ENCODE measurements at regions not wholly inside any gene's neighbourhood (a gene's known extent, or its start where the extent isn't known, plus 50 kb on each side); places are given as distances from the start of the nearest gene placed in this dataset.
"Not testable (repeated sequence)": the region's sequence is repeated elsewhere in the genome, so short reads cannot be mapped to it uniquely, and the experiment has no call there.

- DNase-seq (ENCODE audit: low spot score) = no peak
Observed at GRCh38 chr9:78383130-78383529, 86.2 kb downstream of the PSAT1 start.

GRCh38 chr9:78386348-78386747, 89.4 kb downstream of the PSAT1 start:
- no peak for DNase-seq (ENCODE audit: low spot score)

GRCh38 chr9:78386773-78387172, 89.8 kb downstream of the PSAT1 start:
- DNase-seq (ENCODE audit: low spot score) = no peak

GRCh38 chr9:78393340-78393739, 96.4 kb downstream of the PSAT1 start:
- DNase-seq (ENCODE audit: low spot score) = no peak

GRCh38 chr9:78393932-78394331, 97.0 kb downstream of the PSAT1 start:
- no peak for DNase-seq (ENCODE audit: low spot score)

GRCh38 chr9:78396087-78396486, 99.2 kb downstream of the PSAT1 start:
- DNase-seq (ENCODE audit: low spot score) = no peak

GRCh38 chr9:78397045-78397444, 100.1 kb downstream of the PSAT1 start:
- no peak for DNase-seq (ENCODE audit: low spot score)

- DNase-seq (ENCODE audit: low spot score) = no peak
Observed at GRCh38 chr9:78397454-78397853, 100.5 kb downstream of the PSAT1 start.

- no peak for DNase-seq (ENCODE audit: low spot score)
Observed at GRCh38 chr9:78399153-78399552, 102.2 kb downstream of the PSAT1 start.

- DNase-seq (ENCODE audit: low spot score) = no peak
Observed at GRCh38 chr9:78400496-78400895, 103.6 kb downstream of the PSAT1 start.

- DNase-seq (ENCODE audit: low spot score) = no peak
Observed at GRCh38 chr9:78405461-78405860, 108.5 kb downstream of the PSAT1 start.

- no peak for DNase-seq (ENCODE audit: low spot score)
Observed at GRCh38 chr9:78406146-78406545, 109.2 kb downstream of the PSAT1 start.

- DNase-seq (ENCODE audit: low spot score) = no peak
Observed at GRCh38 chr9:78406933-78407332, 110.0 kb downstream of the PSAT1 start.

GRCh38 chr9:78407636-78408312, 110.8 kb downstream of the PSAT1 start:
- DNase-seq (ENCODE audit: low spot score) = no peak

GRCh38 chr9:78408388-78408787, 111.5 kb downstream of the PSAT1 start:
- DNase-seq (ENCODE audit: low spot score) = no peak

GRCh38 chr9:78409928-78410510, 113.1 kb downstream of the PSAT1 start:
- not testable (repeated sequence) for DNase-seq (ENCODE audit: low spot score)

GRCh38 chr9:78422309-78422708, 125.4 kb downstream of the PSAT1 start:
- DNase-seq (ENCODE audit: low spot score) = no peak

GRCh38 chr9:78424299-78424698, 127.4 kb downstream of the PSAT1 start:
- no peak for DNase-seq (ENCODE audit: low spot score)

- no peak for DNase-seq (ENCODE audit: low spot score)
Observed at GRCh38 chr9:78428640-78429039, 131.7 kb downstream of the PSAT1 start.

GRCh38 chr9:78430387-78430786, 133.5 kb downstream of the PSAT1 start:
- no peak for DNase-seq (ENCODE audit: low spot score)

GRCh38 chr9:78431039-78431438, 134.1 kb downstream of the PSAT1 start:
- DNase-seq (ENCODE audit: low spot score) = not testable (repeated sequence)

GRCh38 chr9:78436873-78437272, 139.9 kb downstream of the PSAT1 start:
- no peak for DNase-seq (ENCODE audit: low spot score)

GRCh38 chr9:78437296-78437695, 140.4 kb downstream of the PSAT1 start:
- DNase-seq (ENCODE audit: low spot score) = no peak

GRCh38 chr9:78437806-78438205, 140.9 kb downstream of the PSAT1 start:
- DNase-seq (ENCODE audit: low spot score) = no peak
